ENCODE measurements at regions not wholly inside any gene's neighbourhood (a gene's known extent, or its start where the extent isn't known, plus 50 kb on each side); places are given as distances from the start of the nearest gene placed in this dataset.

DNA sequence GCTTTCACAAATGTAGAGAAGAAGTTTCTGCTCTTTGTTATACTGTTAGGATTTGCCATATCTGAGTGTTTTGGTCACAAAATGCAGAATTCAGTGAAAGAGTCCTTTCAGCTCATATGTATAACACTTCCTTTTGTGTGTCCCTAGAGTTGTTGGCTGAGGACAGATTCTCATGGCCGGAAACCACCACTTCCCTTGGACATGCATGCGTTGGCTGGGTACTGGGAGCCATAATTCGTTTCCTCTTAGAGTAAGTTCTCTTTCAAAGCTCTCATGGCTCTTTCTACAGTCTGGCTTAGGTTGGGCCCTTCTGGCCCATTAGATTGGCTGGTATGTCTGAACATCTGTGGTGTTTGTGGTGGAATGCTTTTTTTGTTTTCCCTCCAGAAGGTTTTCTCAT is 298.5 kb downstream of the DIPK2A start:
- Histone ChIP-seq H3K9ac (ENCODE audit: low read depth in 1 of 3, low read length in 3 of 3) (no peak overlapping the region), H3K9me3 (ENCODE audit: control insufficient read depth in 3 of 3, low read length in 3 of 3) (no peaks in the 10 kb centered on the region), H3K4me3 (ENCODE audit: low read length in 3 of 3) (no peak overlapping the region), H3K27ac (ENCODE audit: low read depth, low read length) (no peak overlapping the region), H3K27me3 (ENCODE audit: control insufficient read depth in 3 of 3, insufficient read depth in 3 of 3, low read length in 3 of 3) (no peaks in the 10 kb centered on the region), H3K4me1 (ENCODE audit: control insufficient read depth in 3 of 3, insufficient read depth in 3 of 3, low read length in 3 of 3) (no peaks in the 10 kb centered on the region), H3K36me3 (ENCODE audit: control insufficient read depth in 3 of 3, insufficient read depth in 3 of 3, low read length in 3 of 3) (no peaks in the 10 kb centered on the region)

DNA sequence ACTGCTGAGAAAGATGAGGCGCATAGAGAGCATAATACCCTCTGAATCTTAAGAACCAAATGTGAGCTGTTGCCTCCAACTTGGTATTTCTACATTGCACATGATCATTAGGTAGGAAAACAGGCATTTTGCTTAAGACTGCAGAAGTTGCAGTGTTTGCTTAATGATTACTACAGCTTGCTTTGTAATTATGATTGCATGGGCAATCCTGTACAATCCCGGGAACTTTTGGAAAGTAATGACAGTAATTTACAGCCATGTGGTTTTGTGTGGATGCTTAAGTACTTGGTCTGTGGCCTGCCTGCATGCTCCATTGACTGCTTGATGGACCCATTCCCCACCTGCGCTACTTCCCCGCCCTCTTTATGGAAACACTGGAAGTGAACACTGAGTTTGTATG is 301.1 kb downstream of the DIPK2A start:
- H3K9ac ChIP-seq (ENCODE audit: low read depth in 1 of 3, low read length in 3 of 3): no peak overlapping the region
- H3K4me1 ChIP-seq (ENCODE audit: control insufficient read depth in 3 of 3, insufficient read depth in 3 of 3, low read length in 3 of 3): no peaks in the 10 kb centered on the region
- H3K36me3 ChIP-seq (ENCODE audit: control insufficient read depth in 3 of 3, insufficient read depth in 3 of 3, low read length in 3 of 3): no peaks in the 10 kb centered on the region
- no peaks in the 10 kb centered on the region for H3K27me3 ChIP-seq (ENCODE audit: control insufficient read depth in 3 of 3, insufficient read depth in 3 of 3, low read length in 3 of 3)
- no peaks in the 10 kb centered on the region for H3K9me3 ChIP-seq (ENCODE audit: control insufficient read depth in 3 of 3, low read length in 3 of 3)
- H3K4me3 ChIP-seq (ENCODE audit: low read length in 3 of 3): no peak overlapping the region
- H3K27ac ChIP-seq (ENCODE audit: low read depth, low read length): no peak overlapping the region

DNA sequence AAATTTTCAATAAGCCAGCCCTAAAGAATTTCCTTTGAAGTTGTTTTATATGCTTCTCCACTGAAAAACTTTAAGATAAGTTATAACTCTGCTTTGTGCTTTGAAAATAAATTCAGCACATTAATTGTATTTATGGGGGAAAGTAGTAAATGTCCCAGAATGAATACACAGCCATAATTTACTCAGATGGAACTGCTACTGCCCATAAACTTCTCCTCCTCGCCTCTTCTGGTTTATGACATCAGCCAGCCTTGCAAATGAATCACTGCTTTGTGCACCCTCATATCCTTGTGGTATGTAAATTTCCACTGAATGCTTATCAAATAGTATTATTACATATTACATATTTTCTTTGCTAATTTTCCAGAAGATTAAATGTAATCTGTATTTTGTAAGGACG is 302.0 kb downstream of the DIPK2A start:
- H3K36me3 ChIP-seq (ENCODE audit: control insufficient read depth in 3 of 3, insufficient read depth in 3 of 3, low read length in 3 of 3): no peaks in the 10 kb centered on the region
- no peaks in the 10 kb centered on the region for H3K9me3 ChIP-seq (ENCODE audit: control insufficient read depth in 3 of 3, low read length in 3 of 3)
- no peaks in the 10 kb centered on the region for H3K27me3 ChIP-seq (ENCODE audit: control insufficient read depth in 3 of 3, insufficient read depth in 3 of 3, low read length in 3 of 3)
- no peak overlapping the region for H3K27ac ChIP-seq (ENCODE audit: low read depth, low read length)
- H3K9ac ChIP-seq (ENCODE audit: low read depth in 1 of 3, low read length in 3 of 3): no peak overlapping the region
- no peaks in the 10 kb centered on the region for H3K4me1 ChIP-seq (ENCODE audit: control insufficient read depth in 3 of 3, insufficient read depth in 3 of 3, low read length in 3 of 3)
- no peak overlapping the region for H3K4me3 ChIP-seq (ENCODE audit: low read length in 3 of 3)

DNA sequence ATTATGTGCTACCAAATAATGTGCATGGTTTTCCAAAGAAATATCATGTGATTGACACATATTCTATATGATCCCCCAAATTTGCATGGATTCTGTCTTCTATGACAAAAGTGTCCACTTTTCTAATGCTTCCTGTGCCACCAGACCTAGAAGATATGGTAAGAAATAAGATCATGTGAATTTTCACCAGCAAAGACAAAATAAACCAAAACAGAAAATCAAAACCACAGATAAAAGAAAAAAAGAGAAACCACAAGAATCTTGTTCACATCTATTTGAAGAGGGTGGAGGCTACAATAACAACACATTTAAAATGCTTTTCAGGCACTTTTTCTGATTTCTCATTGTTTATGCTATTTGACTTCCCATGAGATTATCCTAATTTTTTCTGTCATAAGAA is 303.4 kb downstream of the DIPK2A start:
- Histone ChIP-seq H3K36me3 (ENCODE audit: control insufficient read depth in 3 of 3, insufficient read depth in 3 of 3, low read length in 3 of 3) (no peaks in the 10 kb centered on the region), H3K4me3 (ENCODE audit: low read length in 3 of 3) (no peak overlapping the region), H3K9me3 (ENCODE audit: control insufficient read depth in 3 of 3, low read length in 3 of 3) (no peaks in the 10 kb centered on the region), H3K27me3 (ENCODE audit: control insufficient read depth in 3 of 3, insufficient read depth in 3 of 3, low read length in 3 of 3) (no peaks in the 10 kb centered on the region), H3K4me1 (ENCODE audit: control insufficient read depth in 3 of 3, insufficient read depth in 3 of 3, low read length in 3 of 3) (no peaks in the 10 kb centered on the region), H3K9ac (ENCODE audit: low read depth in 1 of 3, low read length in 3 of 3) (no peak overlapping the region), H3K27ac (ENCODE audit: low read depth, low read length) (no peak overlapping the region)

DNA sequence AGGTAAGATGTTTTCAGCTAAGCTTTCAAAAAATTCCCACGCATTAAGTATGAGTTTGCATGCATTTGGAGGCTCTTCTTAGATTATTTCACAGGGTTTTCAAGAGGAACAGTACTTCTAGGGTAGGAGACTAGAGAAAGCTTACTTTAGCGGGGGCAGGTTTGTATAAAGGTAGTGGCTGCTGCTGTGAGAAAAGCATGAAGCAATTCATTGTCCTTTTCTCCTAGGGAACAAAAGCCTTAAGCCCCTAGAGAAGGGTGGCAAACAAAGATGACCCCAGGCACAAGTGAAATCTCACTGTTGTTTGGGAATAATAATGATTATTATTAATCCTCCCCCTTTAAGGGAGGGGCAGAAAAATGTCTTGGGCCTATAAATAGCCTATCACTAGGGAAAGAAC is 310.7 kb downstream of the DIPK2A start:
- Histone ChIP-seq H3K27me3 (ENCODE audit: control insufficient read depth in 3 of 3, insufficient read depth in 3 of 3, low read length in 3 of 3) (no peaks in the 10 kb centered on the region), H3K4me3 (ENCODE audit: low read length in 3 of 3) (no peak overlapping the region), H3K9me3 (ENCODE audit: control insufficient read depth in 3 of 3, low read length in 3 of 3) (no peaks in the 10 kb centered on the region), H3K4me1 (ENCODE audit: control insufficient read depth in 3 of 3, insufficient read depth in 3 of 3, low read length in 3 of 3) (no peaks in the 10 kb centered on the region), H3K9ac (ENCODE audit: low read depth in 1 of 3, low read length in 3 of 3) (no peak overlapping the region), H3K36me3 (ENCODE audit: control insufficient read depth in 3 of 3, insufficient read depth in 3 of 3, low read length in 3 of 3) (no peaks in the 10 kb centered on the region), H3K27ac (ENCODE audit: low read depth, low read length) (no peak overlapping the region)

DNA sequence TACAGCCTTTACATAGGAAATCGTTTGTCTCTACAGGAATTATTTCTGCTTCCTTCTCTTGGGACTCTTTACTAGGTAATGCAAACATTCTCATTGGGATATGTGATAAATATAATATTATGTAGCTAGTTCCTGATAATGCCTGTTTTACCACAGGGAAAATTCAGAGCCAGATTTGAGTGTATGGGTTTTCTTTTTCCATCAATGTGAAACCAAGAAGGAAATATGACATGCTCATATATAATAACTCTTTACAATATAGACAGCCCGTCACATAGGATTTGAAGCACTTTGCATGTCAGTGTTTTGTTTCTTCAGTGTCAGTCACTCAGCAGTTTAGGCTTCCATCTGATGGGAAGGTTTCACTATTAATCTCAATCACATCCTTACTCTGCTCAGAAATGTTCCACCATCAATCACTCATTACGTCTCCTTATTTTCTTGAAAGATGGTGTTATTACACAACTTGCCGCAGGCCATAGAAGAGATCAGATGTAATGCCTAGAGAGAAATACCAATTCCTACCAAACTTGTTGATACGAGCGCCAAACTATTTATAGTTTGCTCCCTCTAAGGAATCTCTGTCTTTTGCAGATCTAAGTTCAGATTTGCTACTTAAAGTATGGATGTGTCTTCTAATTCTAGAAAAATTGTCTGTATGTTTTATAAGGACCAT is 314.8 kb downstream of the DIPK2A start:
- H3K27ac ChIP-seq (ENCODE audit: low read depth, low read length): no peak overlapping the region
- H3K27me3 ChIP-seq (ENCODE audit: control insufficient read depth in 3 of 3, insufficient read depth in 3 of 3, low read length in 3 of 3): no peaks in the 10 kb centered on the region
- no peak overlapping the region for H3K9ac ChIP-seq (ENCODE audit: low read depth in 1 of 3, low read length in 3 of 3)
- H3K4me1 ChIP-seq (ENCODE audit: control insufficient read depth in 3 of 3, insufficient read depth in 3 of 3, low read length in 3 of 3): no peaks in the 10 kb centered on the region
- peaks cover 0 to 3% (median 0%) of the 10 kb centered on the region in 3 donors for H3K9me3 ChIP-seq (ENCODE audit: control insufficient read depth in 3 of 3, low read length in 3 of 3)
- H3K4me3 ChIP-seq (ENCODE audit: low read length in 3 of 3): no peak overlapping the region
- H3K36me3 ChIP-seq (ENCODE audit: control insufficient read depth in 3 of 3, insufficient read depth in 3 of 3, low read length in 3 of 3): no peaks in the 10 kb centered on the region

DNA sequence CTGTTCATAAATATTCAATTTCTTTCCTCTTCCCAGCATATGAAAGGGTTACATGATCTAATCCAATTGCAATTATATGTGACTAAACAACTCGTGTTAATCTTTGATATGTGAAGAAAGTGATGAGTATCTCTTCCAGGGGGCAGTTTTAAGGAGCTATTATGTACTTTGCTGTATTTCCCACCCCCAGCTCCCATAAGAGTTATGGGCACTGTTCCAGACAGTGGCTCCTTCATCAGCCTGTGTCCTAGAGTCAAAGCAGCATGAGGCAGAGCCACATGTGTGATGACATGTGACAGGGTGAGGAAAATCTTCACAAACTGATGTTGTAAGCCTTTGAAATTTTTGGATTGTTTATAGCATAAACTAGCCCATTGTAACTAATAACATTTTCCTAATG is 315.4 kb downstream of the DIPK2A start:
- Histone ChIP-seq H3K9ac (ENCODE audit: low read depth in 1 of 3, low read length in 3 of 3) (no peak overlapping the region), H3K4me1 (ENCODE audit: control insufficient read depth in 3 of 3, insufficient read depth in 3 of 3, low read length in 3 of 3) (no peaks in the 10 kb centered on the region), H3K4me3 (ENCODE audit: low read length in 3 of 3) (no peak overlapping the region), H3K9me3 (ENCODE audit: control insufficient read depth in 3 of 3, low read length in 3 of 3) (peaks cover 0 to 5% (median 0%) of the 10 kb centered on the region in 3 donors), H3K27me3 (ENCODE audit: control insufficient read depth in 3 of 3, insufficient read depth in 3 of 3, low read length in 3 of 3) (no peaks in the 10 kb centered on the region), H3K36me3 (ENCODE audit: control insufficient read depth in 3 of 3, insufficient read depth in 3 of 3, low read length in 3 of 3) (no peaks in the 10 kb centered on the region), H3K27ac (ENCODE audit: low read depth, low read length) (no peak overlapping the region)

DNA sequence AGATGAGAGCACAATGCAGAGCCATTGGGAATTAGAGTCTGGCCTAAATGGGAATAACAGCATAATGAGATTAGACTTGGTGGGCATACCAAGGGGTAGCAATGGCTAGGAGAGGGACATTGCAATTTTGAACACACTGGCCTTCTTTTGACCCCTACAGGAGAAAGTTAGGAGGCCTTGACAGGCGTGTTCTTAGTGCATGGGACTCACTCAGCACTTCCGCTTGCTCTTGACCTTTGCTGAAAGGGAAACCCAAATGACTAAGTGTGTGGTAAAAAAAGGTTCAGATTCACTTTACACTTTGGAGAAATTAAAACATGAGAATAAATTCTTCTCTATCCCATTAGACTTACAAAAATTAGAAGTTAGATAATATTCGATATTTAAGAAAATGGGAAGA is 317.4 kb downstream of the DIPK2A start:
- H3K27ac ChIP-seq (ENCODE audit: low read depth, low read length): no peak overlapping the region
- no peaks in the 10 kb centered on the region for H3K4me1 ChIP-seq (ENCODE audit: control insufficient read depth in 3 of 3, insufficient read depth in 3 of 3, low read length in 3 of 3)
- H3K36me3 ChIP-seq (ENCODE audit: control insufficient read depth in 3 of 3, insufficient read depth in 3 of 3, low read length in 3 of 3): no peaks in the 10 kb centered on the region
- no peak overlapping the region for H3K9ac ChIP-seq (ENCODE audit: low read depth in 1 of 3, low read length in 3 of 3)
- H3K9me3 ChIP-seq (ENCODE audit: control insufficient read depth in 3 of 3, low read length in 3 of 3): peaks cover 0 to 5% (median 0%) of the 10 kb centered on the region in 3 donors
- no peaks in the 10 kb centered on the region for H3K27me3 ChIP-seq (ENCODE audit: control insufficient read depth in 3 of 3, insufficient read depth in 3 of 3, low read length in 3 of 3)
- H3K4me3 ChIP-seq (ENCODE audit: low read length in 3 of 3): no peak overlapping the region

DNA sequence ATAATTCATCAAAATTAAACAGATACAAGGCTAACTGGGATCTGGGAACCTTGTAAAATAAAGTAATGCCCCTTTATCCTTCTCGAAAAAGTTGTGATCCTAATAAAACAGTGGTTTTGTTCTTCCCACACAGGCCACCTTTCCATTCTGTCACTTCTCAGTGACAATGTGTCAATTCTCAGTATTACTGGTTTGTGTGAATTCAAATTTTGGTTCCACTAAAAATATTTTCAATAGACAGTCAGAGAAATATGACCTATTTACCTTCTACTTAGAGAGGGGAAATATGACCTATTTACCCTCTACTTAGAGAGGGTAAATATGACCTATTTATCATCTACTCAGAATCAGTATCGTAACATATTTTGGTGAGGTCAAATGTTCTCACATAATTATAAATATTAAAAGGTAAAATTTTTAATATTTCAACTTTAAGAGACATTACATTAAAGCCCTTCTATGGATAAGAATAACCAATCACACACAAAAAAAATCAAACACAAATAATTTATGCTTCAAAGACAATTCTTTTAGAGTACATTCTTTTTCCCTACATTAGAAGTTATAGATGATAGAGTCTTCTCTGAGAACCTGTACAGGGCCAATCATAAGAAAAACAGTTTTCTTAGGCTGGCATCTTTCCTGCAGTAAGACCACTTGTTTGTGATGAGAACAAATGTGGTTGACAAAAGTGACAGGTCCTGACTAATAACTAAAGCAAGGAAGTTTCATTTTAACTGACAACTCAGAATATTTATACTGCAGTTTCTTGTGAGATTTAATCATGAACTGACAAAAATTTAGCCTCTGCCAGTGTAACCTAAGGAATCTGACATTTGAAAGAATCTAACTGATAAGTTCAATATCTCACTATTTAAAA is 323.3 kb downstream of the DIPK2A start:
- H3K27ac ChIP-seq (ENCODE audit: low read depth, low read length): no peak overlapping the region
- no peaks in the 10 kb centered on the region for H3K36me3 ChIP-seq (ENCODE audit: control insufficient read depth in 3 of 3, insufficient read depth in 3 of 3, low read length in 3 of 3)
- H3K9ac ChIP-seq (ENCODE audit: low read depth in 1 of 3, low read length in 3 of 3): no peak overlapping the region
- H3K27me3 ChIP-seq (ENCODE audit: control insufficient read depth in 3 of 3, insufficient read depth in 3 of 3, low read length in 3 of 3): no peaks in the 10 kb centered on the region
- H3K4me3 ChIP-seq (ENCODE audit: low read length in 3 of 3): no peak overlapping the region
- H3K9me3 ChIP-seq (ENCODE audit: control insufficient read depth in 3 of 3, low read length in 3 of 3): peaks cover 0 to 5% (median 0%) of the 10 kb centered on the region in 3 donors
- no peaks in the 10 kb centered on the region for H3K4me1 ChIP-seq (ENCODE audit: control insufficient read depth in 3 of 3, insufficient read depth in 3 of 3, low read length in 3 of 3)

DNA sequence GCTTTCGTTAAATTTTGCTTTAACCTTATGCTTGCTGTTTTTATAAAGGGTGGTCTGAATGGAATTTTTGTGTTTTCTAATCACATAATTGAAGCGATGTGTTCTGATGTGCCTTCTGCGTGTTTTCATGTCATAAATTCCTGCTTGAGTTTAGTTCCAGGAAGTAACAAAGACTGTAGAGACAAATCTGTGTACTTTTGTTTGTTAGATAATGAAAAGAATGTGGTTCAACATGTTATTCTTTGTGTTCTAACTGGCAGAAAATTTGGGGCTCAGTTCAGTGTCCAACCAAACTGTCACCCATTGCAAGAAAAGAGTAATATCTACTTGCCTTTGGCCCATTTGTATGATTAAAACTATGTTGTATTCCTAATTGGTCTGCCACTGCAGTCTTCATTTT is 324.0 kb downstream of the DIPK2A start:
- no peak overlapping the region for H3K27ac ChIP-seq (ENCODE audit: low read depth, low read length)
- no peak overlapping the region for H3K4me3 ChIP-seq (ENCODE audit: low read length in 3 of 3)
- H3K36me3 ChIP-seq (ENCODE audit: control insufficient read depth in 3 of 3, insufficient read depth in 3 of 3, low read length in 3 of 3): no peaks in the 10 kb centered on the region
- no peak overlapping the region for H3K9ac ChIP-seq (ENCODE audit: low read depth in 1 of 3, low read length in 3 of 3)
- H3K4me1 ChIP-seq (ENCODE audit: control insufficient read depth in 3 of 3, insufficient read depth in 3 of 3, low read length in 3 of 3): no peaks in the 10 kb centered on the region
- peaks cover 0 to 3% (median 0%) of the 10 kb centered on the region in 3 donors for H3K9me3 ChIP-seq (ENCODE audit: control insufficient read depth in 3 of 3, low read length in 3 of 3)
- H3K27me3 ChIP-seq (ENCODE audit: control insufficient read depth in 3 of 3, insufficient read depth in 3 of 3, low read length in 3 of 3): no peaks in the 10 kb centered on the region
